H9 (cell line): ENCODE measurements at regions not wholly inside any gene's neighbourhood (a gene's known extent, or its start where the extent isn't known, plus 50 kb on each side); places are given as distances from the start of the nearest gene placed in this dataset.

Source experiments
- DNase-seq: peaks from one replicate; pipeline ENCODE4 v3.0.0-alpha.2; 2017
- H2AFZ ChIP-seq: one replicate; pipeline ENCODE4 v1.6.1; 2013; ENCODE audit warnings: mild to moderate bottlenecking, low read length, control low read depth, moderate library complexity
- H2AK5ac ChIP-seq: 2 replicates; pipeline ENCODE4 v1.6.1; 2013; ENCODE audit warnings: low read length, control low read depth, mixed read lengths; ENCODE audit not compliant: insufficient read length
- H2BK120ac ChIP-seq: one replicate; pipeline ENCODE4 v1.6.1; 2013; ENCODE audit warnings: low read depth, mild to moderate bottlenecking, low read length, control low read depth, inconsistent platforms; ENCODE audit not compliant: poor library complexity, severe bottlenecking
- H2BK12ac ChIP-seq: 2 replicates; pipeline ENCODE4 v1.6.1; 2013; ENCODE audit warnings: low read length, control low read depth, mixed read lengths, low read depth; ENCODE audit not compliant: insufficient read length
- H2BK15ac ChIP-seq: 2 replicates; pipeline ENCODE4 v1.6.1; 2013; ENCODE audit warnings: low read depth, low read length, control low read depth
- H2BK20ac ChIP-seq: one replicate; pipeline ENCODE4 v1.6.1; 2013; ENCODE audit warnings: low read depth, mild to moderate bottlenecking, low read length, control low read depth, inconsistent platforms; ENCODE audit not compliant: poor library complexity, severe bottlenecking
- H2BK5ac ChIP-seq: 2 replicates; pipeline ENCODE4 v1.6.1; 2013; ENCODE audit warnings: low read length, control low read depth, mixed read lengths; ENCODE audit not compliant: insufficient read length
- H3K14ac ChIP-seq: 2 replicates; pipeline ENCODE4 v1.6.1; 2013; ENCODE audit warnings: low read length, control low read depth; ENCODE audit not compliant: insufficient read depth
- H3K18ac ChIP-seq: 2 replicates; pipeline ENCODE4 v1.6.1; 2013; ENCODE audit warnings: low read depth, mild to moderate bottlenecking, mixed read lengths, low read length, control low read depth; ENCODE audit not compliant: insufficient read length
- H3K23ac ChIP-seq: 2 replicates; pipeline ENCODE4 v1.6.1; 2013; ENCODE audit warnings: low read length, control low read depth, mixed read lengths, low read depth; ENCODE audit not compliant: insufficient read length
- H3K23me2 ChIP-seq: 2 replicates; pipeline ENCODE4 v1.6.1; 2013; ENCODE audit warnings: low read depth, mild to moderate bottlenecking, mixed read lengths, low read length, control low read depth; ENCODE audit not compliant: insufficient read length, poor library complexity, severe bottlenecking
- H3K27ac ChIP-seq: 2 replicates; pipeline ENCODE4 v1.5.1; 2013; ENCODE audit warnings: low read length, control low read depth, mixed read lengths, low read depth; ENCODE audit not compliant: insufficient read length
- H3K27me3 ChIP-seq: 2 replicates; pipeline ENCODE4 v1.6.1; 2013; ENCODE audit warnings: low read length, control low read depth, inconsistent platforms; ENCODE audit not compliant: insufficient read depth
- H3K4ac ChIP-seq: 2 replicates; pipeline ENCODE4 v1.6.1; 2013; ENCODE audit warnings: low read depth, mild to moderate bottlenecking, control low read depth, inconsistent platforms, low read length, moderate library complexity
- H3K4me1 ChIP-seq: 2 replicates; pipeline ENCODE4 v1.6.1; 2013; ENCODE audit warnings: low read length, control low read depth, inconsistent platforms; ENCODE audit not compliant: insufficient read depth
- H3K4me2 ChIP-seq: 2 replicates; pipeline ENCODE4 v1.6.1; 2013; ENCODE audit warnings: low read length, control low read depth, mixed read lengths; ENCODE audit not compliant: insufficient read length, insufficient read depth
- H3K56ac ChIP-seq: 2 replicates; pipeline ENCODE4 v1.6.1; 2013; ENCODE audit warnings: low read depth, mild to moderate bottlenecking, mixed read lengths, low read length, control low read depth; ENCODE audit not compliant: insufficient read length
- H3K79me1 ChIP-seq: 2 replicates; pipeline ENCODE4 v1.6.1; 2013; ENCODE audit warnings: low read depth, mild to moderate bottlenecking, moderate library complexity, low read length, control low read depth, inconsistent platforms; ENCODE audit not compliant: insufficient read depth, poor library complexity, severe bottlenecking
- H3K79me2 ChIP-seq: 2 replicates; pipeline ENCODE4 v1.6.1; 2013; ENCODE audit warnings: low read length, control low read depth, inconsistent platforms; ENCODE audit not compliant: insufficient read depth
- H3K9ac ChIP-seq: 2 replicates; pipeline ENCODE4 v1.6.1; 2013; ENCODE audit warnings: low read length, control low read depth, mixed read lengths; ENCODE audit not compliant: insufficient read length; ENCODE audit errors: extremely low read depth
- H3K9me3 ChIP-seq: one replicate; pipeline ENCODE4 v1.6.1; 2013; ENCODE audit warnings: low read depth, low read length, inconsistent platforms; ENCODE audit not compliant: control insufficient read depth
- H3T11ph ChIP-seq: one replicate; pipeline ENCODE4 v1.6.1; 2013; ENCODE audit warnings: mild to moderate bottlenecking, low read length, control low read depth, inconsistent platforms
- H4K20me1 ChIP-seq: one replicate; pipeline ENCODE4 v1.6.1; 2013; ENCODE audit not compliant: control insufficient read depth, insufficient read length, insufficient read depth
- H4K5ac ChIP-seq: 2 replicates; pipeline ENCODE4 v1.6.1; 2013; ENCODE audit warnings: low read depth, mild to moderate bottlenecking, mixed read lengths, low read length, control low read depth; ENCODE audit not compliant: insufficient read length
- H4K8ac ChIP-seq: replicated peaks from 2 replicates; pipeline ENCODE4 v1.6.1; 2013; ENCODE audit warnings: low read length, control low read depth, mixed read lengths, low read depth; ENCODE audit not compliant: insufficient read length
- H4K91ac ChIP-seq: 2 replicates; pipeline ENCODE4 v1.6.1; 2013; ENCODE audit warnings: low read depth, mild to moderate bottlenecking, moderate library complexity, mixed read lengths, low read length, control low read depth; ENCODE audit not compliant: insufficient read length
- H3K27ac Mint-ChIP-seq, 3 experiments: 2 replicates in 2 of 3; 3 replicates in 1 of 3; pipeline ENCODE4 v1.8.0; 2020 to 2021; ENCODE audit warnings: mixed read lengths in 3 of 3, mild to moderate bottlenecking in 1 of 3, moderate library complexity in 1 of 3
- H3K27me3 Mint-ChIP-seq: 2 replicates; pipeline ENCODE4 v1.8.0; 2021; ENCODE audit warnings: low read depth, mild to moderate bottlenecking, moderate library complexity, mixed read lengths
- H3K36me3 Mint-ChIP-seq, 3 experiments: 2 replicates in 2 of 3; 3 replicates in 1 of 3; pipeline ENCODE4 v1.8.0; 2020 to 2021; ENCODE audit warnings: low read depth in 3 of 3, mixed read lengths in 3 of 3; ENCODE audit not compliant: insufficient read depth in 1 of 3
- H3K4me1 Mint-ChIP-seq, 2 experiments: 2 replicates each; pipeline ENCODE4 v1.8.0; 2020; ENCODE audit warnings: mixed read lengths in 2 of 2
- H3K4me3 Mint-ChIP-seq, 2 experiments: 2 replicates in 1 of 2; 3 replicates in 1 of 2; pipeline ENCODE4 v1.8.0; 2020 to 2021; ENCODE audit warnings: mild to moderate bottlenecking in 2 of 2, mixed read lengths in 2 of 2, moderate library complexity in 1 of 2
- H3K9me3 Mint-ChIP-seq, 2 experiments: 2 replicates in 1 of 2; 3 replicates in 1 of 2; pipeline ENCODE4 v1.8.0; 2020; ENCODE audit warnings: mild to moderate bottlenecking in 2 of 2, mixed read lengths in 2 of 2, moderate library complexity in 1 of 2
- CTCF ChIP-seq: fragments of 200-600 bp; sonication (generic); conservative IDR thresholded peaks from 3 replicates; pipeline ENCODE4 v1.8.0; 2021; ENCODE audit warnings: antibody characterized with exemption, mild to moderate bottlenecking
- WGBS: extraction: QIAGEN DNeasy Blood & Tissue Kit; methylation state at CpG from one replicate; pipeline ENCODE4 v1.1.7; 2013; ENCODE audit warnings: missing lambda C conversion rate, low lambda C conversion rate, mixed read lengths; ENCODE audit not compliant: insufficient read length; ENCODE audit errors: extremely low coverage; 5-methylcytosine and 5-hydroxymethylcytosine counted together

- WGBS: no CpG with 5 or more reads among the region's 2 CpGs
- peak overlapping the region in 1 of 3 experiments; percentile 7; a peak in 1 of 7 replicates for H3K27ac Mint-ChIP-seq
Measured at GRCh38 chr1:80639777-80640533, 1160.8 kb upstream of the ADGRL2 start.

More at GRCh38 chr1:80639777-80640533, 1160.8 kb upstream of the ADGRL2 start:
- no peak overlapping the region for H4K5ac ChIP-seq
- H3K79me1 ChIP-seq: no peaks in the 10 kb centered on the region
- peaks cover 0 to 8% of the 10 kb centered on the region in 2 experiments; a peak in 2 of 4 replicates for H3K4me1 Mint-ChIP-seq
- H3K18ac ChIP-seq: no peak overlapping the region
- no peak overlapping the region for H3T11ph ChIP-seq
- no peak for TF ChIP-seq CTCF
- peaks cover 2 to 6% of the 10 kb centered on the region in 2 experiments; a peak in 4 of 5 replicates for H3K9me3 Mint-ChIP-seq
- no peak overlapping the region for H3K9ac ChIP-seq
- no peak overlapping the region for H3K23ac ChIP-seq
- no peaks in the 10 kb centered on the region for H3K79me2 ChIP-seq
- no peak overlapping the region for H2AFZ ChIP-seq
- no peaks in the 10 kb centered on the region for H3K23me2 ChIP-seq
- H3K27me3 Mint-ChIP-seq: no peaks in the 10 kb centered on the region
- H2BK15ac ChIP-seq: no peak overlapping the region
- no peak overlapping the region for H2BK20ac ChIP-seq
- no peaks in the 10 kb centered on the region for H3K9me3 ChIP-seq
- H3K36me3 Mint-ChIP-seq: peaks cover 0 to 12% (median 0%) of the 10 kb centered on the region in 3 experiments; a peak in 3 of 7 replicates
- H3K27me3 ChIP-seq: no peaks in the 10 kb centered on the region
- H3K27ac ChIP-seq: no peak overlapping the region
- DNase-seq: no peak
- H4K91ac ChIP-seq: no peak overlapping the region
- H2BK5ac ChIP-seq: no peak overlapping the region
- H2BK12ac ChIP-seq: no peak overlapping the region
- no peak overlapping the region for H3K4me2 ChIP-seq
- no peak overlapping the region for H3K4ac ChIP-seq
- no peak overlapping the region for H4K8ac ChIP-seq
- no peak overlapping the region for H3K56ac ChIP-seq
- no peaks in the 10 kb centered on the region for H4K20me1 ChIP-seq
- no peaks in the 10 kb centered on the region for H3K4me1 ChIP-seq
- no peak overlapping the region for H2AK5ac ChIP-seq
- no peak overlapping the region for H2BK120ac ChIP-seq
- H3K4me3 Mint-ChIP-seq: no peak overlapping the region
- no peak overlapping the region for H3K14ac ChIP-seq
